SK-N-SH (cell line): ENCODE measurements at regions not wholly inside any gene's neighbourhood (a gene's known extent, or its start where the extent isn't known, plus 50 kb on each side); places are given as distances from the start of the nearest gene placed in this dataset.

ENCODE experiments used
- CTCF ChIA-PET: fragments of 300-600, 350-600 bp; formaldehyde crosslinking; extraction: SDS; loops from one replicate; lab custom pipeline; 2021; lab: Yijun Ruan, JAX
- POLR2A ChIA-PET: fragments of 350-600 bp; sonication (Branson Sonifier 250); formaldehyde crosslinking; extraction: SDS; loops from one replicate; lab custom pipeline; 2020; ENCODE audit warnings: antibody characterized with exemption, inconsistent platforms; lab: Yijun Ruan, JAX
- DNase-seq: peaks from one replicate; pipeline ENCODE4 v3.0.0; 2012
- H2AFZ ChIP-seq: fragments of 200-600 bp; sonication (generic); 2 replicates; pipeline ENCODE4 v1.8.1; 2016; ENCODE audit warnings: antibody characterized with exemption, mild to moderate bottlenecking, low read depth
- H3F3A ChIP-seq: fragments of 200-600 bp; sonication (generic); replicated peaks from 2 replicates; pipeline ENCODE3; 2016; ENCODE audit warnings: antibody characterized with exemption, mild to moderate bottlenecking; ENCODE audit not compliant: insufficient read depth
- H3K27ac ChIP-seq, 2 experiments: fragments of 200-500 bp in 1 of 2; fragments of 200-600 bp in 1 of 2; sonication (Bioruptor generic) in 1 of 2; sonication (generic), shearing (Covaris generic) in 1 of 2; 2 replicates each; pipeline versions ENCODE4 v1.5.1 to v1.6.1; 2014 to 2016; ENCODE audit warnings: low read depth in 2 of 2, inconsistent platforms in 1 of 2, low read length in 1 of 2, mild to moderate bottlenecking in 1 of 2, mixed read lengths in 1 of 2
- H3K27me3 ChIP-seq: fragments of 200-600 bp; sonication (generic), shearing (Covaris generic); 2 replicates; pipeline ENCODE4 v1.6.1; 2016; ENCODE audit warnings: mixed run types; ENCODE audit not compliant: insufficient read depth
- H3K36me3 ChIP-seq, 2 experiments: fragments of 200-500 bp in 1 of 2; fragments of 200-600 bp in 1 of 2; sonication (Bioruptor generic) in 1 of 2; sonication (generic) in 1 of 2; replicated peaks in 1 of 2; 2 replicates each; pipeline versions ENCODE3 to v1.5.1; 2014 to 2016; ENCODE audit warnings: low read length in 1 of 2, mild to moderate bottlenecking in 1 of 2; ENCODE audit not compliant: insufficient read depth in 2 of 2, control insufficient read depth in 1 of 2
- H3K4me1 ChIP-seq, 2 experiments: fragments of 200-500 bp in 1 of 2; fragments of 200-600 bp in 1 of 2; sonication (Bioruptor generic) in 1 of 2; sonication (generic), shearing (Covaris generic) in 1 of 2; 2 replicates each; pipeline versions ENCODE4 v1.5.1 to v1.6.1; 2014 to 2016; ENCODE audit warnings: low read depth in 1 of 2, low read length in 1 of 2, mixed run types in 1 of 2; ENCODE audit not compliant: insufficient read depth in 2 of 2, control insufficient read depth in 1 of 2
- H3K4me2 ChIP-seq: fragments of 200-600 bp; sonication (generic), shearing (Covaris generic); 2 replicates; pipeline ENCODE4 v1.6.1; 2017; ENCODE audit warnings: mixed run types
- H3K4me3 ChIP-seq, 2 experiments: fragments of 200-500 bp in 1 of 2; fragments of 200-600 bp in 1 of 2; sonication (Bioruptor generic) in 1 of 2; sonication (generic), shearing (Covaris generic) in 1 of 2; 2 replicates each; pipeline versions ENCODE4 v1.5.1 to v1.8.1; 2014 to 2016; ENCODE audit warnings: low read depth in 2 of 2, inconsistent platforms in 1 of 2, low read length in 1 of 2, mild to moderate bottlenecking in 1 of 2, mixed read lengths in 1 of 2, moderate library complexity in 1 of 2
- H3K79me2 ChIP-seq: fragments of 200-600 bp; sonication (generic); 2 replicates; pipeline ENCODE4 v1.8.1; 2017; ENCODE audit warnings: mild to moderate bottlenecking; ENCODE audit not compliant: insufficient read depth
- H3K9ac ChIP-seq: fragments of 200-600 bp; sonication (generic); 2 replicates; pipeline ENCODE4 v1.6.1; 2017; ENCODE audit warnings: mixed run types
- H3K9me2 ChIP-seq: fragments of 200-600 bp; sonication (generic); 2 replicates; pipeline ENCODE4 v1.6.1; 2017; ENCODE audit warnings: mixed run types
- H3K9me3 ChIP-seq: fragments of 200-600 bp; sonication (generic); 2 replicates; pipeline ENCODE4 v1.6.1; 2017; ENCODE audit warnings: mixed run types, mild to moderate bottlenecking, moderate library complexity
- H4K20me1 ChIP-seq: fragments of 200-600 bp; sonication (generic); 2 replicates; pipeline ENCODE4 v1.6.1; 2017; ENCODE audit warnings: mild to moderate bottlenecking, mixed run types; ENCODE audit not compliant: insufficient read depth
- EP300 ChIP-seq, 2 experiments: IDR thresholded peaks; 2 replicates each; pipeline versions ENCODE4 v1.4.0 to v1.6.1; 2012; ENCODE audit warnings: borderline replicate concordance in 1 of 2, low read depth in 1 of 2, low read length in 1 of 2
- EZH2phosphoT487 ChIP-seq: fragments of 200-600 bp; sonication (generic); IDR thresholded peaks from 2 replicates; pipeline ENCODE4 v1.6.1; 2017; ENCODE audit warnings: low read depth, mixed run types, mild to moderate bottlenecking, antibody characterized with exemption, moderate library complexity, borderline replicate concordance
- FOXJ3 ChIP-seq: sonication (generic); formaldehyde crosslinking; IDR thresholded peaks from 2 replicates; pipeline ENCODE4 v1.5.1; 2020; ENCODE audit warnings: mild to moderate bottlenecking, missing genetic modification reagents
- GATA2 ChIP-seq: sonication (generic); formaldehyde crosslinking; IDR thresholded peaks from 2 replicates; pipeline ENCODE4 v1.5.0; 2020; ENCODE audit warnings: mild to moderate bottlenecking, missing genetic modification reagents
- MEF2A ChIP-seq: IDR thresholded peaks from 2 replicates; pipeline ENCODE4 v1.4.0; 2012; ENCODE audit warnings: low read depth, borderline replicate concordance
- NFIC ChIP-seq: IDR thresholded peaks from 2 replicates; pipeline ENCODE4 v1.4.0; 2012; ENCODE audit warnings: borderline replicate concordance
- NRF1 ChIP-seq: IDR thresholded peaks from 2 replicates; pipeline ENCODE4 v1.6.1; 2012; ENCODE audit warnings: low read depth, mild to moderate bottlenecking, low read length
- RAD21 ChIP-seq: IDR thresholded peaks from 2 replicates; pipeline ENCODE4 v1.6.1; 2012; ENCODE audit warnings: mild to moderate bottlenecking, low read length
- SMC3 ChIP-seq: IDR thresholded peaks from 2 replicates; pipeline ENCODE4 v1.6.1; 2012; ENCODE audit warnings: low read depth, low read length, improper control_type of control experiment
- TEAD4 ChIP-seq: IDR thresholded peaks from 2 replicates; pipeline ENCODE4 v1.4.0; 2012; ENCODE audit warnings: mild to moderate bottlenecking, borderline replicate concordance; ENCODE audit not compliant: insufficient read depth
- YY1 ChIP-seq: IDR thresholded peaks from 2 replicates; pipeline ENCODE4 v1.4.0; 2012; ENCODE audit warnings: low read depth, mild to moderate bottlenecking
- WGBS: methylation state at CpG from one replicate; pipeline ENCODE4 v1.1.6; 2017; ENCODE audit warnings: low lambda C conversion rate; 5-methylcytosine and 5-hydroxymethylcytosine counted together
- TF ChIP-seq, protein P1 (sequence below): fragments of 200-600 bp; sonication (generic); IDR thresholded peaks from 2 replicates; pipeline ENCODE4 v1.6.1; 2017; ENCODE audit warnings: antibody characterized with exemption, mild to moderate bottlenecking, moderate library complexity
- TF ChIP-seq, protein P2 (sequence below): fragments of 150-350 bp; IDR thresholded peaks from 2 replicates; pipeline ENCODE4 v1.6.1; 2016; ENCODE audit warnings: mild to moderate bottlenecking, low read depth, low read length
- TF ChIP-seq, protein P3 (sequence below): IDR thresholded peaks from 2 replicates; pipeline ENCODE4; 2012

DNA sequence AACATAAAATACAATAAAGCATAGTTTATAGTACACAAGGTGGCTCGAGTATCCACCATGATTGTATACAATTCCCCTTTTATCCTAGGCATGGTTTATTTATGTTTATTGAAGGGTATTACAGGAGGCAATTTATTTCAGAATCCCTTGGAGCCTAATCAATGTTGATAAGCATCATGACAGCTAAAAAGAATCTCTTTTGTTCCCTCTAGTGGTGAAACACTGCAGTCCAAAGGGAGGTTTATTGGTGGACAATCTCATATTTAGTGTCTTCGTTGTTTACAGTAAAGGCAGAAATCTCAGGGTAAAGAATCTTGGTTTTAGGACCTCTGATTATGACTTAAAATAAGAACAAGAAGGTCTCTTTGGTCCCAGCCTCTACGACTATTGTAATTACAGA, 1712.5 kb downstream of the C4orf33 start:
- DNase-seq = peak; percentile 7
- CTCF ChIA-PET = interaction anchor here (0.5 to 2.1 kb wide), 17 partner anchors 10 to 1420 kb away, joined by 3 to 11 read pairs (median 3); no protein-coding TSS in a partner anchor
- 3% methylated on average over 3 of the region's 3 CpGs for WGBS

DNA sequence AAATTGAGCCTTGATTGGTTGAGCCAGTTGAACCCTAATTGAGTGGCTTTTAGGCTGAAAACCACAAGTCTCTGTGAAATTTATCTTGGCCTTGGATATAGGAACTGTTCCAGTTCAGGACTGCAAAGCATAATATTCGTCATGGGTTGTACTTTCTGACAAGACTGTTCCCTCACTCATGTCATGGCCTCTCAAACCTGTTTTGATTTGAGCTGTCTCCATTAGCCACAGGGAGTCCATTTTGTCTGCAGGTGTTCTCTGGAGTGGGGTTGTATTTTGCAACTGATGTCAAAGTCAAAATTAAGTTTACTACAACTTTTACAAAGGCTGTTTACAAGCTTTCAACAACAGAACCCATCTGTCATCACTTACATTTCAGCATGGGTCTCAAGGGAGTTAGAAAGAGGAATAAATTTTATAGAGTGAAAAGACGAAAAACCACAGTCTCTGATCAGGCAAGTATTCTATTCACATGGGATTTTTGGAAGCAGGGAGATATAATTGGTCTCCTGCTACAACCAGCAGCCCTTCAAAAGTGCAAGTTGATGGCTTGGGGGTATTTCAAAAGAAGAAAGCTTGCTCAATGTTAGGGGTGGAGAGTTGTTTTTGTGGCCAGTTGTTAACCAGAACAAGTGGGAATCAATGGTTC, 1716.3 kb downstream of the C4orf33 start:
- DNase-seq = no peak
- Histone ChIP-seq H3K4me1 (no peaks in the 10 kb centered on the region), H3K4me2 (no peak overlapping the region), H3K9me2 (no peaks in the 10 kb centered on the region), H3F3A (no peaks in the 10 kb centered on the region), H3K27ac (no peak overlapping the region), H2AFZ (no peak overlapping the region), H3K4me3 (no peak overlapping the region), H3K79me2 (no peaks in the 10 kb centered on the region), H3K27me3 (no peaks in the 10 kb centered on the region), H4K20me1 (no peaks in the 10 kb centered on the region), H3K9ac (no peak overlapping the region), H3K9me3 (no peaks in the 10 kb centered on the region), H3K36me3 (no peaks in the 10 kb centered on the region)
- TF ChIP-seq EP300 (IDR thresholded peaks at IDR 0.05; ENCODE audit: borderline replicate concordance in 1 of 2, low read depth in 1 of 2, low read length in 1 of 2) = no peak
- no peak for TF ChIP-seq TEAD4
- TF ChIP-seq RAD21 = no peak
- CTCF ChIA-PET = no interaction called here
- POLR2A ChIA-PET = no interaction called here
- WGBS = 12% methylated on average over 2 of the region's 2 CpGs

More for the DNA sequence above, 1712.5 kb downstream of the C4orf33 start:
- Histone ChIP-seq H3K9me2 (no peaks in the 10 kb centered on the region), H3F3A (no peaks in the 10 kb centered on the region), H4K20me1 (no peaks in the 10 kb centered on the region), H3K4me1 (no peaks in the 10 kb centered on the region), H3K4me3 (peak overlapping the region in 1 of 2 experiments; percentile 24; a peak in 1 of 4 replicates), H2AFZ (no peak overlapping the region), H3K27ac (no peak overlapping the region), H3K36me3 (no peaks in the 10 kb centered on the region)
- TF ChIP-seq SMC3 (peak; percentile 62), YY1 (no peak), GATA2 (CRISPR knock-in tag) (peak; percentile 53; the same call in 1 of the 2 replicates), RAD21 (peak; percentile 66)
- TF ChIP-seq, protein P1, sequence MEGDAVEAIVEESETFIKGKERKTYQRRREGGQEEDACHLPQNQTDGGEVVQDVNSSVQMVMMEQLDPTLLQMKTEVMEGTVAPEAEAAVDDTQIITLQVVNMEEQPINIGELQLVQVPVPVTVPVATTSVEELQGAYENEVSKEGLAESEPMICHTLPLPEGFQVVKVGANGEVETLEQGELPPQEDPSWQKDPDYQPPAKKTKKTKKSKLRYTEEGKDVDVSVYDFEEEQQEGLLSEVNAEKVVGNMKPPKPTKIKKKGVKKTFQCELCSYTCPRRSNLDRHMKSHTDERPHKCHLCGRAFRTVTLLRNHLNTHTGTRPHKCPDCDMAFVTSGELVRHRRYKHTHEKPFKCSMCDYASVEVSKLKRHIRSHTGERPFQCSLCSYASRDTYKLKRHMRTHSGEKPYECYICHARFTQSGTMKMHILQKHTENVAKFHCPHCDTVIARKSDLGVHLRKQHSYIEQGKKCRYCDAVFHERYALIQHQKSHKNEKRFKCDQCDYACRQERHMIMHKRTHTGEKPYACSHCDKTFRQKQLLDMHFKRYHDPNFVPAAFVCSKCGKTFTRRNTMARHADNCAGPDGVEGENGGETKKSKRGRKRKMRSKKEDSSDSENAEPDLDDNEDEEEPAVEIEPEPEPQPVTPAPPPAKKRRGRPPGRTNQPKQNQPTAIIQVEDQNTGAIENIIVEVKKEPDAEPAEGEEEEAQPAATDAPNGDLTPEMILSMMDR = peak; percentile 67
- TF ChIP-seq, all 33 proteins: peak for 4
- Histone ChIP-seq H3K9ac (no peak overlapping the region), H3K4me2 (no peak overlapping the region), H3K79me2 (no peaks in the 10 kb centered on the region), H3K27me3 (no peaks in the 10 kb centered on the region), H3K9me3 (no peaks in the 10 kb centered on the region)
- POLR2A ChIA-PET = no interaction called here

DNA sequence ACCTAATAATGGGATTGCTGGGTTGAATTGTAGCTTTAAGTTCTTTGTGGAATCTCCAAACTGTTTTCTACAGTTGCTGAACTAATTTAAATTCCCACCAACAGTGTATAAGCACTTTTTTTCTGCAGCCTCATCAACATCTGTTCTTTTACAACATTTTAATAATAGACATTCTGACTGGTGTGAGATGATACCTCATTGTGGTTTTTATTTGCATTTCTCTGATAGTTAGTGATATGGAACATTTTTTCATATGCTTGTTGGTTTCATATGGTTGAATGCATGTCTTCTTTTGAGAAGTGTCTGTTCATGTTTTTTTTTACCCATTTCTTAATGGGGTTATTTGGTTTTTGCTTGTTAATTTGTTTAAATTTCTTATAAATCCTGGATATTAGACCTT, 1718.9 kb downstream of the C4orf33 start:
- no peak for DNase-seq
- ChIA-PET CTCF (no interaction called here), POLR2A (no interaction called here)
- Histone ChIP-seq H3K36me3 (no peaks in the 10 kb centered on the region), H3F3A (no peaks in the 10 kb centered on the region), H3K4me3 (no peak overlapping the region), H3K9me2 (no peaks in the 10 kb centered on the region), H3K27me3 (no peaks in the 10 kb centered on the region), H3K4me1 (no peaks in the 10 kb centered on the region), H4K20me1 (no peaks in the 10 kb centered on the region), H3K79me2 (no peaks in the 10 kb centered on the region), H3K27ac (no peak overlapping the region), H2AFZ (no peak overlapping the region), H3K9ac (no peak overlapping the region), H3K4me2 (no peak overlapping the region), H3K9me3 (no peaks in the 10 kb centered on the region)
- TF ChIP-seq NRF1 (no peak), FOXJ3 (CRISPR knock-in tag) (no peak), EZH2phosphoT487 (no peak), GATA2 (CRISPR knock-in tag) (no peak), RAD21 (no peak), NFIC (no peak), MEF2A (no peak), YY1 (no peak), SMC3 (no peak)
- TF ChIP-seq, protein P2, sequence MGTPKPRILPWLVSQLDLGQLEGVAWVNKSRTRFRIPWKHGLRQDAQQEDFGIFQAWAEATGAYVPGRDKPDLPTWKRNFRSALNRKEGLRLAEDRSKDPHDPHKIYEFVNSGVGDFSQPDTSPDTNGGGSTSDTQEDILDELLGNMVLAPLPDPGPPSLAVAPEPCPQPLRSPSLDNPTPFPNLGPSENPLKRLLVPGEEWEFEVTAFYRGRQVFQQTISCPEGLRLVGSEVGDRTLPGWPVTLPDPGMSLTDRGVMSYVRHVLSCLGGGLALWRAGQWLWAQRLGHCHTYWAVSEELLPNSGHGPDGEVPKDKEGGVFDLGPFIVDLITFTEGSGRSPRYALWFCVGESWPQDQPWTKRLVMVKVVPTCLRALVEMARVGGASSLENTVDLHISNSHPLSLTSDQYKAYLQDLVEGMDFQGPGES = no peak
- TF ChIP-seq, protein P3, sequence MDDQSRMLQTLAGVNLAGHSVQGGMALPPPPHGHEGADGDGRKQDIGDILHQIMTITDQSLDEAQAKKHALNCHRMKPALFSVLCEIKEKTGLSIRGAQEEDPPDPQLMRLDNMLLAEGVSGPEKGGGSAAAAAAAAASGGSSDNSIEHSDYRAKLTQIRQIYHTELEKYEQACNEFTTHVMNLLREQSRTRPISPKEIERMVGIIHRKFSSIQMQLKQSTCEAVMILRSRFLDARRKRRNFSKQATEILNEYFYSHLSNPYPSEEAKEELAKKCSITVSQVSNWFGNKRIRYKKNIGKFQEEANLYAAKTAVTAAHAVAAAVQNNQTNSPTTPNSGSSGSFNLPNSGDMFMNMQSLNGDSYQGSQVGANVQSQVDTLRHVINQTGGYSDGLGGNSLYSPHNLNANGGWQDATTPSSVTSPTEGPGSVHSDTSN = no peak
- TF ChIP-seq, protein P1 = no peak
